C1 segment of cervical spinal cord (tissue), 14 donors: ENCODE measurements at regions not wholly inside any gene's neighbourhood (a gene's known extent, or its start where the extent isn't known, plus 50 kb on each side); places are given as distances from the start of the nearest gene placed in this dataset.

ENCODE experiments used
- DNase-seq, 14 donors: peaks; one replicate each; lab custom pipeline; 2025; lab: John Stamatoyannopoulos, UW

DNA sequence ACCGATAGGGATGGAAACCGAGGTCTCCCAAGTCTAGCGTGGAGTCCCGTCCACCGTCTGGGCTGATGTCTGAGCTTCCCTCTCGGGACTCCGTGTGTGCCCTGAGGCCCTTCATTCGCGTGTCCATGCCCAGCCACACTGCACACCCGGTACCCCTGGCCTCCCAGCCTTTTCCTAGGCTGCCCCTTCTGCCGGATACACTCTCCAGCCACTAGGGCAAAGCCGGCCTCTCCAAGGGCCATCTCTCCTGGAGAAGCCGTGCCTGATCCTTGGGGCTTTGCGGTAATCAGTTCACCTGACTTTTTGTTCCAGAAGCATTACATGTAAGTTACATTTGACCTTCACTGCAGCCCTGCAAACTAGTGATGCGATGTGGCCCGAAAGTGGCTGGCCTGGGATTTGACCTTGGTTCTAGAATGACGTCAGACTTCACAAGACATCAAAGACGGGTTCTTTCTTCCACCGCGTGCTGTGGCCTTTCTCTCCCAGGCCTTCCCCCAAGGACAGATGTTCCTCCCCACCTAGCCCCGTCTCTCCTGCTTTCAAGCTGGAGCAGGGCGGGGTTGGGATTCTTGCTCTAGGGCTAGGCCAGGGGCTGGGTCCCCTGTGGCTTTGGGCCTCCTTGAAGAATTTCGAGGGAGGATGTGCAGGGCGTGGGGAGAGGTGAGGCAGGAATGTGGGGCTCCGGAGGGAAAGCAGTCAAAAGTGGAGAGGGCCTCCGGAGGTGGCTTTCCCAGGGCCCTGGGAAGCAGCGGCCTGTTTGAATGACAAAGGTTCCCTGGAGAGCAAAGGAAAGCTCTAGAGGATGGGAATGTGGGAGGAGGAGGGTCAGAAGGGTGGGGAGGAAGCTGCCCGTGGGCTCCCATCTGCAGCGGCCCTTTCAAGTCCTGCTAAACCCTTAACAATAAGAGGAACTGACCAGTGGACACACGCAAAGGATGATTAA is 49.7 kb upstream of the SLC2A1 start:
- no peak for DNase-seq
